EL (cell line): ENCODE measurements at regions not wholly inside any gene's neighbourhood (a gene's known extent, or its start where the extent isn't known, plus 50 kb on each side); places are given as distances from the start of the nearest gene placed in this dataset.

Experiments used
- DNase-seq: peaks from one replicate; pipeline ENCODE4 v3.0.0-alpha.2; 2016

- DNase-seq = no peak
Measured at GRCh38 chr1:38569932-38570656, 289.5 kb downstream of the RRAGC start.

- DNase-seq = no peak
Measured at GRCh38 chr1:38568061-38568857, 291.3 kb downstream of the RRAGC start.

- no peak for DNase-seq
Measured at GRCh38 chr1:38567401-38567800, 292.2 kb downstream of the RRAGC start.

GRCh38 chr1:38565020-38565491 is 294.5 kb downstream of the RRAGC start:
- DNase-seq = no peak

- DNase-seq = no peak
Measured at GRCh38 chr1:38563942-38564735, 295.4 kb downstream of the RRAGC start.

- DNase-seq = no peak
Measured at GRCh38 chr1:38561725-38562124, 297.8 kb downstream of the RRAGC start.

- no peak for DNase-seq
Measured at GRCh38 chr1:38561110-38561509, 298.5 kb downstream of the RRAGC start.

- no peak for DNase-seq
Measured at GRCh38 chr1:38560457-38560856, 299.1 kb downstream of the RRAGC start.

- no peak for DNase-seq
Measured at GRCh38 chr1:38559446-38560165, 300.0 kb downstream of the RRAGC start.

- no peak for DNase-seq
Measured at GRCh38 chr1:38558500-38559445, 300.8 kb downstream of the RRAGC start.

- DNase-seq = no peak
Measured at GRCh38 chr1:38558055-38558454, 301.5 kb downstream of the RRAGC start.

- no peak for DNase-seq
Measured at GRCh38 chr1:38555594-38555993, 304.0 kb downstream of the RRAGC start.

GRCh38 chr1:38555130-38555529 is 304.4 kb downstream of the RRAGC start:
- no peak for DNase-seq

- no peak for DNase-seq
Measured at GRCh38 chr1:38551318-38552307, 308.0 kb downstream of the RRAGC start.

- DNase-seq = no peak
Measured at GRCh38 chr1:38549191-38549590, 310.4 kb downstream of the RRAGC start.

- no peak for DNase-seq
Measured at GRCh38 chr1:38547321-38547720, 312.3 kb downstream of the RRAGC start.

- DNase-seq = no peak
Measured at GRCh38 chr1:38546636-38547035, 312.9 kb downstream of the RRAGC start.

GRCh38 chr1:38541223-38541622 is 318.3 kb downstream of the RRAGC start:
- DNase-seq = no peak

GRCh38 chr1:38539931-38540330 is 319.6 kb downstream of the RRAGC start:
- no peak for DNase-seq

- DNase-seq = no peak
Measured at GRCh38 chr1:38538834-38539233, 320.7 kb downstream of the RRAGC start.
